Brain microvascular endothelial cell (primary cell): ENCODE measurements at regions not wholly inside any gene's neighbourhood (a gene's known extent, or its start where the extent isn't known, plus 50 kb on each side); places are given as distances from the start of the nearest gene placed in this dataset.

Source experiments
- DNase-seq: peaks from one replicate; pipeline ENCODE4 v3.0.0-alpha.2; 2020
- H3K27ac ChIP-seq: fragments of 250-450 bp; sonication (Bioruptor Pico); 2 replicates; pipeline ENCODE4 v1.5.1; 2020; ENCODE audit warnings: mild to moderate bottlenecking, moderate library complexity
- H3K27me3 ChIP-seq: fragments of 250-450 bp; sonication (Bioruptor Pico); replicated peaks from 2 replicates; pipeline ENCODE4 v1.5.1; 2020; ENCODE audit warnings: mild to moderate bottlenecking
- H3K36me3 ChIP-seq: fragments of 250-450 bp; sonication (Bioruptor Pico); replicated peaks from 2 replicates; pipeline ENCODE4 v1.5.1; 2020; ENCODE audit warnings: mild to moderate bottlenecking
- H3K4me3 ChIP-seq: 2 replicates; pipeline ENCODE4 v1.5.1; 2011; ENCODE audit warnings: low read depth, mild to moderate bottlenecking, control low read depth, low read length, moderate library complexity
- CTCF ChIP-seq: IDR thresholded peaks from 2 replicates; pipeline ENCODE4 v1.5.1; 2011; ENCODE audit warnings: low read depth, mild to moderate bottlenecking, moderate library complexity, low read length, control low read depth, inconsistent platforms; ENCODE audit errors: missing control alignments
- in situ Hi-C: cut with HindIII; loops from 2 replicates; pipeline ENCODE4 v1.10.0; 2017; ENCODE audit warnings: low sequenced_read_pairs, low pct_ligation_motif_present

DNA sequence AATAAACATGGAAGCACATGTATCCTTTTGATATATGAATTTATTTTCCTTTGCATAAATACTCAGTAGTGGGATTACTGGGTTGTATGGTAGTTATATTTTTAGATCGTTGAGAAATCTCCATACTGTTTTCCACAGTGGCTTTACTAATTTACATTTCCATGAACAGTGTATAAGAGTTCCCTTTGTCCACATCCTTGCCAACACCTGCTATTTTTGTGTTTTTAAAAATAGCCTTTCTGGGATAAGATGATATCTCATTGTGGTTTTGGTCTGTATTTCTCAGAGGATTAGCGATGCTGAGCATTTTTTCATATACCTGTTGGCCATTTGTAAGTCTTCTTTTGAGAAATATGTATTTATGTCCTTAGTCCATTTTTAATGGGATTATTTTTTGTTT is 329.2 kb upstream of the KITLG start:
- no peak overlapping the region for H3K4me3 ChIP-seq
- TF ChIP-seq CTCF = no peak
- no peaks in the 10 kb centered on the region for H3K36me3 ChIP-seq
- no peaks in the 10 kb centered on the region for H3K27me3 ChIP-seq
- no peak for DNase-seq
- H3K27ac ChIP-seq = no peak overlapping the region
- in situ Hi-C loops = no loop called here

GRCh38 chr12:88908345-88908744 is 328.1 kb upstream of the KITLG start:
- DNase-seq = no peak
- no peaks in the 10 kb centered on the region for H3K27me3 ChIP-seq
- H3K4me3 ChIP-seq = no peak overlapping the region
- in situ Hi-C loops = no loop called here
- no peak overlapping the region for H3K27ac ChIP-seq
- H3K36me3 ChIP-seq = no peaks in the 10 kb centered on the region
- TF ChIP-seq CTCF = no peak

GRCh38 chr12:88904705-88905104 is 324.4 kb upstream of the KITLG start:
- H3K4me3 ChIP-seq = no peak overlapping the region
- no peaks in the 10 kb centered on the region for H3K27me3 ChIP-seq
- in situ Hi-C loops = no loop called here
- no peak for TF ChIP-seq CTCF
- no peak overlapping the region for H3K27ac ChIP-seq
- no peaks in the 10 kb centered on the region for H3K36me3 ChIP-seq
- no peak for DNase-seq

DNA sequence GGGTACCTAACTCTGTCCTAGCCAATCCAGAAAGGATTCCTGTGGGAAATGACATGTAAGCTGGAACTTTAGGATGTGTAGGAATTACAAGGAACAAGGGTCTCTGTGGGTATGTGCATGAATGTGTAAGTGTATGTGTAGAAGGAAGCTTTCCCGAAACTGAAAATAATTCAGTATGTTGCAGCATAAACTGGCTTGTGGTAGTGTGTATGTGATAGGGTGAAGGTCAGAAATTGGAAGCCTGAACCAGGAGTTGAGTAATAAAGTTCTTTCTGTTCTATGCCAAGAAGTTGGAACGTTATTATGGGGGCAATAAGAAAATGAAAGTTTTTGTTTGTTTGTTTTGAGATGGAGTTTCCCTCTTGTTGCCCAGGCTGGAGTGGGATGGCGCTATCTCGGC is 323.1 kb upstream of the KITLG start:
- no peaks in the 10 kb centered on the region for H3K36me3 ChIP-seq
- H3K27ac ChIP-seq = no peak overlapping the region
- H3K27me3 ChIP-seq = no peaks in the 10 kb centered on the region
- in situ Hi-C loops = no loop called here
- H3K4me3 ChIP-seq = no peak overlapping the region
- DNase-seq = no peak
- no peak for TF ChIP-seq CTCF

DNA sequence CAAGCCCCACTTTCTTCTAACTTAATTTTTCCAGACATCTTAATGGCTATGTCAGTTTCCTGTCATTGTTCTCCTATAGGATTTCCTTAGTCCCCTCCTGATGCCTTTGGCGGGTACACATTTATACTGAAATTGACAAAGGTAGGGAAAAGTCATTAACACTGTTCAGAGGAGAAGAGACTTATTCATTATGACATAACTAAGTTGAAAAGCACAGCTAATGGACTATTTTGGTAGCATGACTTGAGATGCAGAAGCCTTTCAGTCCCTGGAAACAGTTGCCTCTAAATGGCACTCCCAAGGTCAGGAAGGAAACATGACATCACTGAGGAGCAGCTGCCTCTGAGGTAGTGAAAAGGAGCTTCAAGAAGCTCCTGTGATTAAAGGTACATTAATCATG is 317.5 kb upstream of the KITLG start:
- in situ Hi-C loops = no loop called here
- peak; percentile 7 for DNase-seq
- Histone ChIP-seq H3K36me3 (no peaks in the 10 kb centered on the region), H3K27ac (no peak overlapping the region), H3K27me3 (no peaks in the 10 kb centered on the region), H3K4me3 (no peak overlapping the region)
- TF ChIP-seq CTCF = no peak

DNA sequence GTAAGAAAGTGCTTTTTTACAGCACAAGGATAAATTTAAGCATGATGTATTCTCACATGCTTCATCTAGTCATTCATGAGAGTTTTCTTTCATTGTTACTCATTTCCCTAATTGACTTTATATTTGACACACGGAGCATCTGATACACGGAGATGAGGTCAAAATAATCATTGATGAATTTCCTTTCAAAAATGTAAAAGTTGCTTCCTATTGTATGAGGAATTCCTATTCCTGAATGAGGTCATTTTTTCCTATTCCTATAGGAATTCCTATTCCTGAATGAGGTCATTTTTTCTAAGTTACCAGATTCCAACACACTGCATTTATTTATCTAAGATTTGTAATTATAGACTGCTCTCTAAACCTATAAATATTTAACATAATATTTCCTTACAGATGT is 316.7 kb upstream of the KITLG start:
- in situ Hi-C loops = no loop called here
- H3K27me3 ChIP-seq = no peaks in the 10 kb centered on the region
- no peak overlapping the region for H3K27ac ChIP-seq
- H3K36me3 ChIP-seq = no peaks in the 10 kb centered on the region
- no peak overlapping the region for H3K4me3 ChIP-seq
- no peak for DNase-seq
- no peak for TF ChIP-seq CTCF
